GM23248 (cell line): ENCODE measurements at regions not wholly inside any gene's neighbourhood (a gene's known extent, or its start where the extent isn't known, plus 50 kb on each side); places are given as distances from the start of the nearest gene placed in this dataset.

Experiments used
- DNase-seq: peaks from one replicate; pipeline ENCODE4 v3.0.0-alpha.2; 2015
- H2AFZ ChIP-seq: fragments of 200-600 bp; sonication (generic); 2 replicates; pipeline ENCODE4 v1.6.1; 2016; ENCODE audit warnings: antibody characterized with exemption
- H3F3A ChIP-seq: fragments of 200-600 bp; sonication (generic); 2 replicates; pipeline ENCODE4 v1.6.1; 2016; ENCODE audit warnings: mild to moderate bottlenecking, antibody characterized with exemption, mixed run types; ENCODE audit not compliant: insufficient read depth
- H3K27ac ChIP-seq: fragments of 200-600 bp; sonication (generic); 2 replicates; pipeline ENCODE4 v1.5.1; 2016; ENCODE audit warnings: mild to moderate bottlenecking
- H3K27me3 ChIP-seq: fragments of 200-600 bp; sonication (generic); replicated peaks from 2 replicates; pipeline ENCODE4 v1.6.1; 2016; ENCODE audit warnings: mild to moderate bottlenecking; ENCODE audit not compliant: insufficient read depth
- H3K36me3 ChIP-seq: fragments of 200-600 bp; sonication (generic); 2 replicates; pipeline ENCODE4 v1.6.1; 2016; ENCODE audit warnings: low read depth, mild to moderate bottlenecking
- H3K4me1 ChIP-seq: fragments of 200-600 bp; sonication (generic); 2 replicates; pipeline ENCODE4 v1.6.1; 2016; ENCODE audit warnings: mild to moderate bottlenecking; ENCODE audit not compliant: insufficient read depth
- H3K4me2 ChIP-seq: fragments of 200-600 bp; sonication (generic); one replicate; pipeline ENCODE4 v1.6.1; 2016; ENCODE audit warnings: mild to moderate bottlenecking; ENCODE audit not compliant: unreplicated experiment
- H3K4me3 ChIP-seq: fragments of 200-600 bp; sonication (generic); 2 replicates; pipeline ENCODE4 v1.5.1; 2016; ENCODE audit warnings: mild to moderate bottlenecking
- H3K79me2 ChIP-seq: fragments of 200-600 bp; sonication (generic); 2 replicates; pipeline ENCODE4 v1.6.1; 2016; ENCODE audit warnings: mild to moderate bottlenecking; ENCODE audit not compliant: insufficient read depth
- H3K9ac ChIP-seq: fragments of 200-600 bp; sonication (generic); 2 replicates; pipeline ENCODE4 v1.6.1; 2016; ENCODE audit warnings: mild to moderate bottlenecking
- H3K9me2 ChIP-seq: fragments of 200-600 bp; sonication (generic); 2 replicates; pipeline ENCODE4 v1.6.1; 2016; ENCODE audit warnings: mixed run types, mild to moderate bottlenecking, moderate library complexity; ENCODE audit not compliant: insufficient read depth
- H3K9me3 ChIP-seq: fragments of 200-600 bp; sonication (generic); one replicate; pipeline ENCODE4 v1.6.1; 2017; ENCODE audit warnings: low read depth
- H4K20me1 ChIP-seq: fragments of 200-600 bp; sonication (generic); 2 replicates; pipeline ENCODE4 v1.6.0; 2016; ENCODE audit not compliant: insufficient read depth
- EZH2 ChIP-seq: fragments of 200-600 bp; sonication (generic); IDR thresholded peaks from 2 replicates; pipeline ENCODE4 v1.6.1; 2018; ENCODE audit warnings: antibody characterized with exemption, mild to moderate bottlenecking; ENCODE audit not compliant: insufficient read depth, poor library complexity, severe bottlenecking
- EZH2phosphoT487 ChIP-seq: fragments of 200-600 bp; sonication (generic); IDR thresholded peaks from 2 replicates; pipeline ENCODE4 v1.6.1; 2018; ENCODE audit warnings: antibody characterized with exemption, moderate library complexity, mild to moderate bottlenecking, low read depth; ENCODE audit not compliant: insufficient read depth
- WGBS, 2 experiments: methylation state at CpG; one replicate each; pipeline ENCODE4 v1.1.6; 2015 to 2017; ENCODE audit warnings: low lambda C conversion rate in 2 of 2, low coverage in 1 of 2; ENCODE audit errors: missing lambda C conversion rate in 2 of 2; 5-methylcytosine and 5-hydroxymethylcytosine counted together
- in situ Hi-C: fragments of 300-500 bp; cut with MboI; formaldehyde crosslinking; loops from 2 replicates; pipeline ENCODE4 v1.15.0; 2020

- no peaks in the 10 kb centered on the region for H3K36me3 ChIP-seq
Measured at GRCh38 chr5:31090467-31090866, 103.0 kb upstream of the CDH6 start.

GRCh38 chr5:31086839-31087415 lies 106.6 kb upstream of the CDH6 start:
- Histone ChIP-seq H3K9me3 (no peaks in the 10 kb centered on the region), H3K4me2 (no peak overlapping the region), H4K20me1 (no peaks in the 10 kb centered on the region), H2AFZ (no peak overlapping the region), H3F3A (no peaks in the 10 kb centered on the region), H3K9me2 (no peaks in the 10 kb centered on the region), H3K27me3 (no peaks in the 10 kb centered on the region), H3K79me2 (no peaks in the 10 kb centered on the region), H3K36me3 (no peaks in the 10 kb centered on the region), H3K4me1 (no peaks in the 10 kb centered on the region), H3K27ac (no peak overlapping the region), H3K4me3 (no peak overlapping the region), H3K9ac (no peak overlapping the region)
- in situ Hi-C loops: no loop called here
- TF ChIP-seq EZH2phosphoT487: no peak
- no peak for TF ChIP-seq EZH2
- no peak for DNase-seq
- WGBS, 2 experiments: 55 to 56% methylated on average over 5 of the region's 5 CpGs

More at GRCh38 chr5:31090467-31090866, 103.0 kb upstream of the CDH6 start:
- no peaks in the 10 kb centered on the region for H3K9me2 ChIP-seq
- H4K20me1 ChIP-seq: no peaks in the 10 kb centered on the region
- no peak overlapping the region for H3K9ac ChIP-seq
- no peak overlapping the region for H3K4me3 ChIP-seq
- no peak overlapping the region for H3K4me2 ChIP-seq
- 71 to 85% methylated on average over 3 of the region's 3 CpGs for WGBS, 2 experiments
- no peak overlapping the region for H2AFZ ChIP-seq
- in situ Hi-C loops: no loop called here
- H3K4me1 ChIP-seq: no peaks in the 10 kb centered on the region
- no peak for DNase-seq
- no peaks in the 10 kb centered on the region for H3K9me3 ChIP-seq
- H3K27ac ChIP-seq: no peak overlapping the region
- H3K79me2 ChIP-seq: no peaks in the 10 kb centered on the region
- TF ChIP-seq EZH2 (no peak), EZH2phosphoT487 (no peak)
- H3K27me3 ChIP-seq: no peaks in the 10 kb centered on the region
- H3F3A ChIP-seq: no peaks in the 10 kb centered on the region

GRCh38 chr5:31084871-31085270 lies 108.6 kb upstream of the CDH6 start:
- in situ Hi-C loops: no loop called here
- 58 to 62% methylated on average over 5 of the region's 5 CpGs for WGBS, 2 experiments
- H3K4me1 ChIP-seq: no peaks in the 10 kb centered on the region
- DNase-seq: no peak
- H2AFZ ChIP-seq: no peak overlapping the region
- no peak overlapping the region for H3K27ac ChIP-seq
- no peaks in the 10 kb centered on the region for H3K9me3 ChIP-seq
- H3K27me3 ChIP-seq: no peaks in the 10 kb centered on the region
- no peaks in the 10 kb centered on the region for H3F3A ChIP-seq
- TF ChIP-seq EZH2phosphoT487 (no peak), EZH2 (no peak)
- H4K20me1 ChIP-seq: no peaks in the 10 kb centered on the region
- H3K9ac ChIP-seq: no peak overlapping the region
- no peaks in the 10 kb centered on the region for H3K79me2 ChIP-seq
- no peaks in the 10 kb centered on the region for H3K9me2 ChIP-seq
- H3K4me2 ChIP-seq: no peak overlapping the region
- H3K36me3 ChIP-seq: no peaks in the 10 kb centered on the region
- no peak overlapping the region for H3K4me3 ChIP-seq

- 79 to 85% methylated on average over 2 of the region's 2 CpGs for WGBS, 2 experiments
- TF ChIP-seq EZH2: no peak
- no peak for TF ChIP-seq EZH2phosphoT487
Measured at GRCh38 chr5:31083364-31083763, 110.1 kb upstream of the CDH6 start.

GRCh38 chr5:31079668-31080067 lies 113.8 kb upstream of the CDH6 start:
- H3K27ac ChIP-seq: no peak overlapping the region
- no peaks in the 10 kb centered on the region for H3K79me2 ChIP-seq
- H3K4me1 ChIP-seq: no peaks in the 10 kb centered on the region
- H3K27me3 ChIP-seq: no peaks in the 10 kb centered on the region
- DNase-seq: no peak
- H3K9me2 ChIP-seq: no peaks in the 10 kb centered on the region
- no peaks in the 10 kb centered on the region for H3K9me3 ChIP-seq
- no peaks in the 10 kb centered on the region for H3K36me3 ChIP-seq
- H3K4me3 ChIP-seq: no peak overlapping the region
- no peak overlapping the region for H3K4me2 ChIP-seq
- no peak overlapping the region for H3K9ac ChIP-seq
- H3F3A ChIP-seq: no peaks in the 10 kb centered on the region
- 73 to 81% methylated on average over 2 of the region's 2 CpGs for WGBS, 2 experiments
- TF ChIP-seq EZH2phosphoT487 (no peak), EZH2 (no peak)
- in situ Hi-C loops: no loop called here
- H4K20me1 ChIP-seq: no peaks in the 10 kb centered on the region
- H2AFZ ChIP-seq: no peak overlapping the region

More at GRCh38 chr5:31083364-31083763, 110.1 kb upstream of the CDH6 start:
- DNase-seq: no peak
- H2AFZ ChIP-seq: no peak overlapping the region
- no peak overlapping the region for H3K9ac ChIP-seq
- H3K27me3 ChIP-seq: no peaks in the 10 kb centered on the region
- no peaks in the 10 kb centered on the region for H3F3A ChIP-seq
- H3K36me3 ChIP-seq: no peaks in the 10 kb centered on the region
- H3K79me2 ChIP-seq: no peaks in the 10 kb centered on the region
- no peaks in the 10 kb centered on the region for H4K20me1 ChIP-seq
- H3K9me2 ChIP-seq: no peaks in the 10 kb centered on the region
- no peaks in the 10 kb centered on the region for H3K9me3 ChIP-seq
- in situ Hi-C loops: no loop called here
- no peak overlapping the region for H3K27ac ChIP-seq
- no peaks in the 10 kb centered on the region for H3K4me1 ChIP-seq
- H3K4me2 ChIP-seq: no peak overlapping the region
- H3K4me3 ChIP-seq: no peak overlapping the region
